ENCODE measurements at regions not wholly inside any gene's neighbourhood (a gene's known extent, or its start where the extent isn't known, plus 50 kb on each side); places are given as distances from the start of the nearest gene placed in this dataset.

DNA sequence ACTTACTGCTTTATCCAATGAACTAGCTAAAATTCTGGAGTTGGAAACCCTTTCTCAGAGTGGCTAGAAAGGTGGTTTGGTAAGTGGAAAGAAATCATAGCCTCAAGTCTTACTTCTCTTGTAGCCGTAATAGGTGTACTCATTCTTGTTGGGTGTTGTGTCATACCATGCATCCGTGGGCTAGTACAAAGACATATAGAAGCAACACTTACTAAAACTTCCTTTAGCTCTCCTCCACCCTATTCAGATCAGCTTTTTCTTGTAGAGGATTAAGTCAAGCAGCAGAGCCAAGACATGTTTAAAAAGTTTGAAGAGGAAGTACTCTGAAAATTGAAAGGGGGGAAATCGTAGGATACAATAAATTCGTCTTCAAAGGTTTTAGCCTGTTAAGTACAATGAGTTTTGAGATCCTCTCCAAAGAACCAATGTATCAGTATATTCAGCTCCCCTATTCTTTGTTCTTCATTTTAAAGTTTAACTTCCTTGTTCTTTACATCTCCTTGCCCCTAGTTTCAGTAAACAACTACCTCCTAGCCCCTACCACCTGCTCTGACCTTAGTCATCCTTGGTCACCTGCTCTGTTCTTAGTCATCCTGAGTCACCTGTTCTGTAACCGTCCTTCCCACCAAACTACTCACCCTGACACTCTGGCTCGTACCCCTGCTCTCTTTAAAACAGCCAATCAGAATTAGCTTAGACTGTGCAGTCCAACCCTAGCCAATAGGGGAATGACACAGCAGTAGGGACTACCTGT, 62.1 kb upstream of the DEUP1 start:
- Histone ChIP-seq H3K79me2 (ENCODE audit: control insufficient read depth, low read length) (no peaks in the 10 kb centered on the region), H3K4me2 (ENCODE audit: low read length) (no peak overlapping the region)

DNA sequence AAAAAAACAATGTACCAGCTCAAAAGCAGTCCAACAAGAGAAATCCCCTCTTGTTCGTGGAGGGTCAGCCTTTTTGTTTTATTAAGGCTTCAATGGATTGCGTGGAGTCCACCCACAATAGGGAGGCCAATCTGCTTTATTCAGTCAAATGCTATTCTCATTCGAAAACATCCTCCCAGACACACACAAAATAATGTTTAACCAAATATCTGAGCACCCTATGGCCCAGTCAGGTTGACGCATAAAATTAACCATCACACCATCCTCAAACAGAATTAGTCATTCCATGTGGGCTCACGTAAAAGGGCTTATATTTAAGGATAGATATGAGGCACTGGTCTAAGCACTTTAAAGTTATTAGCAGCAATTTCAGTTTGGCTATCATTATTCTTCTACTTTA, 58.9 kb upstream of the DEUP1 start:
- no peaks in the 10 kb centered on the region for H4K20me1 ChIP-seq (ENCODE audit: control insufficient read depth, insufficient read depth, low read depth, low read length)
- H3K4me2 ChIP-seq (ENCODE audit: low read length) = no peak overlapping the region
- H3K36me3 ChIP-seq (ENCODE audit: control insufficient read depth, low read length) = no peaks in the 10 kb centered on the region
- H3K27ac ChIP-seq (ENCODE audit: low read depth, low read length) = no peak overlapping the region
- H3K27me3 ChIP-seq (ENCODE audit: control insufficient read depth, low read length) = no peaks in the 10 kb centered on the region
- no peak for TF ChIP-seq EZH2phosphoT487 (IDR thresholded peaks at IDR 0.05; ENCODE audit: borderline replicate concordance, low read length)
- TF ChIP-seq, protein P1, sequence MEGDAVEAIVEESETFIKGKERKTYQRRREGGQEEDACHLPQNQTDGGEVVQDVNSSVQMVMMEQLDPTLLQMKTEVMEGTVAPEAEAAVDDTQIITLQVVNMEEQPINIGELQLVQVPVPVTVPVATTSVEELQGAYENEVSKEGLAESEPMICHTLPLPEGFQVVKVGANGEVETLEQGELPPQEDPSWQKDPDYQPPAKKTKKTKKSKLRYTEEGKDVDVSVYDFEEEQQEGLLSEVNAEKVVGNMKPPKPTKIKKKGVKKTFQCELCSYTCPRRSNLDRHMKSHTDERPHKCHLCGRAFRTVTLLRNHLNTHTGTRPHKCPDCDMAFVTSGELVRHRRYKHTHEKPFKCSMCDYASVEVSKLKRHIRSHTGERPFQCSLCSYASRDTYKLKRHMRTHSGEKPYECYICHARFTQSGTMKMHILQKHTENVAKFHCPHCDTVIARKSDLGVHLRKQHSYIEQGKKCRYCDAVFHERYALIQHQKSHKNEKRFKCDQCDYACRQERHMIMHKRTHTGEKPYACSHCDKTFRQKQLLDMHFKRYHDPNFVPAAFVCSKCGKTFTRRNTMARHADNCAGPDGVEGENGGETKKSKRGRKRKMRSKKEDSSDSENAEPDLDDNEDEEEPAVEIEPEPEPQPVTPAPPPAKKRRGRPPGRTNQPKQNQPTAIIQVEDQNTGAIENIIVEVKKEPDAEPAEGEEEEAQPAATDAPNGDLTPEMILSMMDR (IDR thresholded peaks at IDR 0.05; ENCODE audit: low read depth, low read length, poor library complexity, severe bottlenecking) = no peak
- H3K4me3 ChIP-seq (ENCODE audit: low read length) = no peak overlapping the region
- no peaks in the 10 kb centered on the region for H3K79me2 ChIP-seq (ENCODE audit: control insufficient read depth, low read length)
- H3F3A ChIP-seq (ENCODE audit: control insufficient read depth, insufficient read depth) = no peaks in the 10 kb centered on the region
- no peaks in the 10 kb centered on the region for H3K9me2 ChIP-seq (replicated peaks; ENCODE audit: control insufficient read depth, low read length)
- H3K9me3 ChIP-seq (ENCODE audit: control insufficient read depth, insufficient read depth, low read length) = no peaks in the 10 kb centered on the region
- H3K4me1 ChIP-seq (ENCODE audit: control insufficient read depth, low read length) = no peaks in the 10 kb centered on the region

More for the DNA sequence above, 62.1 kb upstream of the DEUP1 start:
- H3K27ac ChIP-seq (ENCODE audit: low read depth, low read length) = no peak overlapping the region
- no peaks in the 10 kb centered on the region for H4K20me1 ChIP-seq (ENCODE audit: control insufficient read depth, insufficient read depth, low read depth, low read length)
- H3F3A ChIP-seq (ENCODE audit: control insufficient read depth, insufficient read depth) = no peaks in the 10 kb centered on the region
- H3K36me3 ChIP-seq (ENCODE audit: control insufficient read depth, low read length) = no peaks in the 10 kb centered on the region
- no peaks in the 10 kb centered on the region for H3K4me1 ChIP-seq (ENCODE audit: control insufficient read depth, low read length)
- H3K9me3 ChIP-seq (ENCODE audit: control insufficient read depth, insufficient read depth, low read length) = no peaks in the 10 kb centered on the region
- no peaks in the 10 kb centered on the region for H3K9me2 ChIP-seq (replicated peaks; ENCODE audit: control insufficient read depth, low read length)
- TF ChIP-seq EZH2phosphoT487 (IDR thresholded peaks at IDR 0.05; ENCODE audit: borderline replicate concordance, low read length) = no peak
- TF ChIP-seq, protein P1 (IDR thresholded peaks at IDR 0.05; ENCODE audit: low read depth, low read length, poor library complexity, severe bottlenecking) = no peak
- H3K4me3 ChIP-seq (ENCODE audit: low read length) = no peak overlapping the region
- no peaks in the 10 kb centered on the region for H3K27me3 ChIP-seq (ENCODE audit: control insufficient read depth, low read length)

DNA sequence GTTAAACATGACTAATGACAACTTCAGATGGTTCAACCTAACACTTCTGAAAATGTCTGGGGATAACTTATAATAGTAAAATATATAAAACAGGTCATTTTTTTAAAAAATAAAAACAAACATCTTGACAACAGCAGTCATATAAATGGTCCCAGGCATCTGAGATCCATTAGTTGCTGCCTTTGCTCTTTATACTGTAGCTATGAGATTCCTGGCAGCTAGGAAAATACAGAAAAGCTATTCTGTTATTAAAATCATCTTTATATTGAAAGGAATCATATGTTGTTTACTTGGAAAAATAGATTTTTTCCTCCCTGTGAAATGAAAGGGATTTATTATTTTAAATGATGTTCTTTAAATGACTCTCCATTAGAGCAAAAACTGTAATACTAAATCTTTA, 55.7 kb upstream of the DEUP1 start:
- Histone ChIP-seq H3K27ac (ENCODE audit: low read depth, low read length) (no peak overlapping the region), H3F3A (ENCODE audit: control insufficient read depth, insufficient read depth) (no peaks in the 10 kb centered on the region), H3K4me1 (ENCODE audit: control insufficient read depth, low read length) (no peaks in the 10 kb centered on the region), H3K79me2 (ENCODE audit: control insufficient read depth, low read length) (no peaks in the 10 kb centered on the region), H3K27me3 (ENCODE audit: control insufficient read depth, low read length) (no peaks in the 10 kb centered on the region), H3K9me3 (ENCODE audit: control insufficient read depth, insufficient read depth, low read length) (no peaks in the 10 kb centered on the region), H3K36me3 (ENCODE audit: control insufficient read depth, low read length) (no peaks in the 10 kb centered on the region), H3K9me2 (replicated peaks; ENCODE audit: control insufficient read depth, low read length) (no peaks in the 10 kb centered on the region), H3K4me3 (ENCODE audit: low read length) (no peak overlapping the region), H3K4me2 (ENCODE audit: low read length) (no peak overlapping the region), H4K20me1 (ENCODE audit: control insufficient read depth, insufficient read depth, low read depth, low read length) (no peaks in the 10 kb centered on the region)
- TF ChIP-seq EZH2phosphoT487 (IDR thresholded peaks at IDR 0.05; ENCODE audit: borderline replicate concordance, low read length) = no peak
- TF ChIP-seq, protein P1 (IDR thresholded peaks at IDR 0.05; ENCODE audit: low read depth, low read length, poor library complexity, severe bottlenecking) = no peak
